HL-60 (cell line): ENCODE measurements at regions not wholly inside any gene's neighbourhood (a gene's known extent, or its start where the extent isn't known, plus 50 kb on each side); places are given as distances from the start of the nearest gene placed in this dataset.

Experiments
- DNase-seq, 2 experiments: peaks; one replicate each; pipeline ENCODE4 v3.0.0-alpha.2; 2010 to 2020; ENCODE audit warnings: low read depth in 1 of 2, low spot score in 1 of 2
- H3K27ac ChIP-seq: fragments of 250-450 bp; sonication (Bioruptor Pico); replicated peaks from 2 replicates; pipeline ENCODE4 v1.5.1; 2020; ENCODE audit warnings: mild to moderate bottlenecking, moderate library complexity
- H3K27me3 ChIP-seq: fragments of 250-450 bp; sonication (Bioruptor Pico); 2 replicates; pipeline ENCODE4 v1.5.1; 2021; ENCODE audit warnings: mild to moderate bottlenecking, moderate library complexity; ENCODE audit not compliant: insufficient read depth, poor library complexity, severe bottlenecking
- H3K4me3 ChIP-seq: replicated peaks from 2 replicates; pipeline ENCODE4 v1.5.1; 2011; ENCODE audit warnings: mild to moderate bottlenecking, control low read depth, low read length; ENCODE audit not compliant: insufficient read depth
- CTCF ChIP-seq: IDR thresholded peaks from one replicate; pipeline ENCODE4 v1.5.1; 2011; ENCODE audit warnings: low read length, control low read depth, inconsistent platforms; ENCODE audit not compliant: insufficient read depth
- GABPA ChIP-seq: IDR thresholded peaks from 2 replicates; pipeline ENCODE4 v1.6.1; 2012; ENCODE audit warnings: low read depth
- POLR2AphosphoS5 ChIP-seq: IDR thresholded peaks from 2 replicates; pipeline ENCODE4 v1.6.1; 2012; ENCODE audit warnings: low read depth
- REST ChIP-seq: IDR thresholded peaks from 2 replicates; pipeline ENCODE4 v1.6.1; 2012; ENCODE audit warnings: low read depth; ENCODE audit not compliant: insufficient replicate concordance
- SPI1 ChIP-seq: IDR thresholded peaks from 2 replicates; pipeline ENCODE4 v1.6.1; 2012; ENCODE audit warnings: low read depth, mild to moderate bottlenecking, borderline replicate concordance

GRCh38 chr17:79212149-79213087 lies 137.8 kb downstream of the ENGASE start:
- Histone ChIP-seq H3K27me3 (peaks cover 27% of the 10 kb centered on the region), H3K4me3 (no peak overlapping the region), H3K27ac (no peak overlapping the region)
- no peak for DNase-seq
- TF ChIP-seq SPI1, result no peak
- no peak for TF ChIP-seq POLR2AphosphoS5
- no peak for TF ChIP-seq REST
- no peak for TF ChIP-seq CTCF
- TF ChIP-seq GABPA, result no peak

GRCh38 chr17:79211061-79211770 lies 136.6 kb downstream of the ENGASE start:
- no peak for TF ChIP-seq CTCF
- Histone ChIP-seq H3K27me3 (peaks cover 22% of the 10 kb centered on the region), H3K4me3 (no peak overlapping the region), H3K27ac (no peak overlapping the region)
- DNase-seq, result no peak

GRCh38 chr17:79210638-79211037 lies 136.0 kb downstream of the ENGASE start:
- Histone ChIP-seq H3K4me3 (no peak overlapping the region), H3K27ac (no peak overlapping the region), H3K27me3 (peaks cover 22% of the 10 kb centered on the region)
- TF ChIP-seq CTCF, result no peak
- TF ChIP-seq POLR2AphosphoS5, result no peak
- TF ChIP-seq REST, result no peak
- no peak for TF ChIP-seq SPI1
- no peak for TF ChIP-seq GABPA
- DNase-seq, result no peak
